ENCODE measurements at regions not wholly inside any gene's neighbourhood (a gene's known extent, or its start where the extent isn't known, plus 50 kb on each side); places are given as distances from the start of the nearest gene placed in this dataset.

GRCh38 chr17:68182940-68183551 is 64.8 kb upstream of the AMZ2 start:
- no peak for DNase-seq (ENCODE audit: low read depth, low spot score)

- DNase-seq (ENCODE audit: low read depth, low spot score): no peak
Measured at GRCh38 chr17:68184141-68184571, 63.7 kb upstream of the AMZ2 start.

- DNase-seq (ENCODE audit: low read depth, low spot score): no peak
Measured at GRCh38 chr17:68184816-68185436, 62.9 kb upstream of the AMZ2 start.

- no peak for DNase-seq (ENCODE audit: low read depth, low spot score)
Measured at GRCh38 chr17:68185820-68186219, 62.0 kb upstream of the AMZ2 start.

GRCh38 chr17:68190495-68190894 is 57.3 kb upstream of the AMZ2 start:
- no peak for DNase-seq (ENCODE audit: low read depth, low spot score)

- no peak for DNase-seq (ENCODE audit: low read depth, low spot score)
Measured at GRCh38 chr17:68195667-68196393, 52.0 kb upstream of the AMZ2 start.

GRCh38 chr17:68196394-68197090 is 51.3 kb upstream of the AMZ2 start:
- DNase-seq (ENCODE audit: low read depth, low spot score): no peak

- no peak for DNase-seq (ENCODE audit: low read depth, low spot score)
Measured at GRCh38 chr17:68197091-68197996, 50.5 kb upstream of the AMZ2 start.

- no peak for DNase-seq (ENCODE audit: low read depth, low spot score)
Measured at GRCh38 chr17:68197997-68198930, 49.6 kb upstream of the AMZ2 start.

Data from pulmonary artery endothelial cell (primary cell).